NCI-H1436 treated with DMSO at 0.1 percent for 48 hours (cell line): ENCODE measurements at regions not wholly inside any gene's neighbourhood (a gene's known extent, or its start where the extent isn't known, plus 50 kb on each side); places are given as distances from the start of the nearest gene placed in this dataset.

Source experiments
- DNase-seq: peaks from one replicate; lab custom pipeline; 2025; lab: John Stamatoyannopoulos, UW

GRCh38 chr5:82806513-82806912 lies 270.7 kb downstream of the TMEM167A start:
- no peak for DNase-seq

GRCh38 chr5:82804155-82804690 lies 273.0 kb downstream of the TMEM167A start:
- no peak for DNase-seq

GRCh38 chr5:82802954-82803353 lies 274.2 kb downstream of the TMEM167A start:
- no peak for DNase-seq

- DNase-seq: no peak
These were observed 276.4 kb downstream of the TMEM167A start for GRCh38 chr5:82800826-82801225.

- no peak for DNase-seq
These were observed 277.7 kb downstream of the TMEM167A start for GRCh38 chr5:82799361-82800077.

GRCh38 chr5:82798676-82799075 lies 278.5 kb downstream of the TMEM167A start:
- no peak for DNase-seq

- no peak for DNase-seq
These were observed 280.4 kb downstream of the TMEM167A start for GRCh38 chr5:82796643-82797416.

- DNase-seq: no peak
These were observed 282.3 kb downstream of the TMEM167A start for GRCh38 chr5:82794876-82795275.

GRCh38 chr5:82793808-82794419 lies 283.3 kb downstream of the TMEM167A start:
- DNase-seq: no peak

GRCh38 chr5:82792096-82792495 lies 285.1 kb downstream of the TMEM167A start:
- DNase-seq: no peak

GRCh38 chr5:82789095-82789494 lies 288.1 kb downstream of the TMEM167A start:
- DNase-seq: no peak

GRCh38 chr5:82786748-82787147 lies 290.4 kb downstream of the TMEM167A start:
- DNase-seq: no peak

- no peak for DNase-seq
These were observed 291.2 kb downstream of the TMEM167A start for GRCh38 chr5:82785882-82786509.

- DNase-seq: no peak
These were observed 291.7 kb downstream of the TMEM167A start for GRCh38 chr5:82785456-82785855.

GRCh38 chr5:82784521-82784920 lies 292.7 kb downstream of the TMEM167A start:
- DNase-seq: no peak

- DNase-seq: no peak
These were observed 300.1 kb downstream of the TMEM167A start for GRCh38 chr5:82777106-82777505.

GRCh38 chr5:82772281-82772680 lies 304.9 kb downstream of the TMEM167A start:
- DNase-seq: no peak

GRCh38 chr5:82766206-82766605 lies 311.0 kb downstream of the TMEM167A start:
- DNase-seq: no peak

- DNase-seq: no peak
These were observed 311.4 kb downstream of the TMEM167A start for GRCh38 chr5:82765765-82766164.

- DNase-seq: no peak
These were observed 316.3 kb downstream of the TMEM167A start for GRCh38 chr5:82760856-82761255.

- DNase-seq: no peak
These were observed 318.3 kb downstream of the TMEM167A start for GRCh38 chr5:82758881-82759280.

- no peak for DNase-seq
These were observed 322.4 kb downstream of the TMEM167A start for GRCh38 chr5:82754759-82755158.
